CD4-positive, alpha-beta T cell (primary cell): ENCODE measurements at regions not wholly inside any gene's neighbourhood (a gene's known extent, or its start where the extent isn't known, plus 50 kb on each side); places are given as distances from the start of the nearest gene placed in this dataset.

ENCODE experiments used
- ATAC-seq: fragments of 200-7000 bp; cut with Tn5 transposase; one replicate; pipeline ENCODE4 v1.10.0; 2022; ENCODE audit warnings: mild to moderate bottlenecking; ENCODE audit not compliant: poor library complexity
- CTCF ChIA-PET: fragments of 350-600 bp; sonication (Branson Sonifier 250); formaldehyde crosslinking; loops from one replicate; lab custom pipeline; 2021; ENCODE audit warnings: antibody characterized with exemption, inconsistent platforms; lab: Charles Lee
- POLR2A ChIA-PET: fragments of 350-600 bp; sonication (Branson Sonifier 250); formaldehyde crosslinking; loops from one replicate; lab custom pipeline; 2021; ENCODE audit warnings: antibody characterized with exemption, inconsistent platforms; lab: Charles Lee
- DNase-seq, 14 experiments: peaks; one replicate each; pipeline ENCODE4 v3.0.0-alpha.2; 2013 to 2020; ENCODE audit warnings: mixed read lengths in 2 of 14
- H3K27ac ChIP-seq, 2 donors: one replicate each; pipeline versions ENCODE4 v1.5.1 to v1.7.0; 2013; ENCODE audit warnings: low read length in 2 of 2, low read depth in 1 of 2, mild to moderate bottlenecking in 1 of 2
- H3K27me3 ChIP-seq, 2 experiments: 1 replicate in 1 of 2; 2 replicates in 1 of 2; pipeline versions ENCODE4 v1.6.1 to v1.7.0; 2013; ENCODE audit warnings: low read length in 2 of 2, control low read depth in 1 of 2, mild to moderate bottlenecking in 1 of 2, moderate library complexity in 1 of 2; ENCODE audit not compliant: insufficient read depth in 2 of 2, control insufficient read depth in 1 of 2
- H3K36me3 ChIP-seq: one replicate; pipeline ENCODE4 v1.6.1; 2013; ENCODE audit warnings: low read length, control low read depth; ENCODE audit not compliant: insufficient read depth
- H3K4me1 ChIP-seq: one replicate; pipeline ENCODE4 v1.6.1; 2013; ENCODE audit warnings: low read length, control low read depth; ENCODE audit not compliant: insufficient read depth
- H3K4me3 ChIP-seq: one replicate; pipeline ENCODE4 v1.5.1; 2013; ENCODE audit warnings: mild to moderate bottlenecking, low read length, moderate library complexity
- H3K9me3 ChIP-seq, 2 experiments: 1 replicate in 1 of 2; 2 replicates in 1 of 2; pipeline versions ENCODE4 v1.6.1 to v1.7.0; 2013; ENCODE audit warnings: low read length in 2 of 2, mild to moderate bottlenecking in 2 of 2, control low read depth in 1 of 2, moderate library complexity in 1 of 2; ENCODE audit not compliant: control insufficient read depth in 1 of 2, insufficient read depth in 1 of 2
- H3K27ac Mint-ChIP-seq: one replicate; pipeline ENCODE4 v1.8.0; 2020; ENCODE audit warnings: mixed read lengths
- H3K27me3 Mint-ChIP-seq: one replicate; pipeline ENCODE4 v1.8.0; 2021; ENCODE audit warnings: mixed read lengths
- H3K36me3 Mint-ChIP-seq: one replicate; pipeline ENCODE4 v1.8.0; 2021; ENCODE audit warnings: low read depth, mixed read lengths
- H3K4me1 Mint-ChIP-seq: one replicate; pipeline ENCODE4 v1.8.0; 2021; ENCODE audit warnings: low read depth, mixed read lengths
- H3K4me3 Mint-ChIP-seq: one replicate; pipeline ENCODE4 v1.8.0; 2020; ENCODE audit warnings: mild to moderate bottlenecking, mixed read lengths
- H3K9me3 Mint-ChIP-seq: one replicate; pipeline ENCODE4 v1.8.0; 2020; ENCODE audit warnings: mixed read lengths
- intact Hi-C, 2 experiments: fragments of 100-400 bp; cut with DNase I in 1 of 2; cut with micrococcal nuclease in 1 of 2; formaldehyde crosslinking; loops; one replicate each; pipeline versions ENCODE4 v1.15.1 to v1.9.0; 2023 to 2025; cut with DNase I, micrococcal nuclease
- TF ChIP-seq, protein P1 (sequence below): fragments of 200-600 bp; IDR thresholded peaks from one replicate; pipeline ENCODE4 v1.8.0; 2022; ENCODE audit warnings: antibody characterized with exemption, mild to moderate bottlenecking

DNA sequence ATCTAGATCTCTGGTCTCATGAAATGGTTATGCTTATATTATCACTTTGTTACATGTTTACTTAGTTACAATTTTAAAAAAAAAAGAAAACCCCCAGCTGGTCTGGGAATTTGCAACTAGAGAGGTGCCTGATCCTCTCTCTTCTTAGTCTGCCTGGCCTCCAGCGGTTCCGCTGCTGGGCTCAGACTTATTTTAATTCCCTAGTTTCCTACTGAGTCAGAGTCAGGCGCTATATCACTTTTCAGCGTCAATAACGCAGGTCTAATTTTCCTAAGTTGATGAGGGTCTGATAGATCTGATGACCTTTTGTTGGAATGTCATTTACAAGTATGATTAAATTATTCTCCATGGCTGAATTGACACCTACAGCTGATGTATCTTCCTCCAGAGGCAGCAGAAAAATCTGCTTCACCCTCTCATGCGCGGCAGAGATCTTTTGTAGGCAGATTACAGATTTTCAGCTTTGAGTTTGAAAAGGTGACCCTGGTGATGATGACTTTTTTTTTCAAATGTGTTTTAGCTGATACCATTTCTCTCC, 391.0 kb downstream of the CBLN4 start:
- no peaks in the 10 kb centered on the region for H3K36me3 ChIP-seq
- POLR2A ChIA-PET: no interaction called here
- intact Hi-C loops: no loop called here

DNA sequence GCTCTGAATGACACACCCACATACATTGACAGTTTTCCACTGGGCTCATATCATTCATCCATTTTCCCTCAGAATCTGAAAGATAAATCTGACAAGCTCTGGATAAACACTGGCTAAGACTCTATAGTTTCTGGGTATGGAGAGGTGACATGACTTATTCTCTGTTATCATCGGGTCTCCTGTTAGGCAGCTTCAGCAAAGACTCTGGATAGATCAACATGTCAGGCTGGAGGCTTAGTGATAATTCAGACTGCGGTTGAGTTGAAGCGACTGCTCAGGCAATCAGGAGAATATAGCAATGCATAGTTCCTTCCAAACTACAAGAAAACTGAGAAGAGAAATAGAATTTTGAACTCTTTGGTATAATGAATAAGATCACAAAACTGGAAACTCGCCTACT, 394.6 kb downstream of the CBLN4 start:
- DNase-seq: no peak
- no peaks in the 10 kb centered on the region for H3K4me1 ChIP-seq
- TF ChIP-seq, protein P1, sequence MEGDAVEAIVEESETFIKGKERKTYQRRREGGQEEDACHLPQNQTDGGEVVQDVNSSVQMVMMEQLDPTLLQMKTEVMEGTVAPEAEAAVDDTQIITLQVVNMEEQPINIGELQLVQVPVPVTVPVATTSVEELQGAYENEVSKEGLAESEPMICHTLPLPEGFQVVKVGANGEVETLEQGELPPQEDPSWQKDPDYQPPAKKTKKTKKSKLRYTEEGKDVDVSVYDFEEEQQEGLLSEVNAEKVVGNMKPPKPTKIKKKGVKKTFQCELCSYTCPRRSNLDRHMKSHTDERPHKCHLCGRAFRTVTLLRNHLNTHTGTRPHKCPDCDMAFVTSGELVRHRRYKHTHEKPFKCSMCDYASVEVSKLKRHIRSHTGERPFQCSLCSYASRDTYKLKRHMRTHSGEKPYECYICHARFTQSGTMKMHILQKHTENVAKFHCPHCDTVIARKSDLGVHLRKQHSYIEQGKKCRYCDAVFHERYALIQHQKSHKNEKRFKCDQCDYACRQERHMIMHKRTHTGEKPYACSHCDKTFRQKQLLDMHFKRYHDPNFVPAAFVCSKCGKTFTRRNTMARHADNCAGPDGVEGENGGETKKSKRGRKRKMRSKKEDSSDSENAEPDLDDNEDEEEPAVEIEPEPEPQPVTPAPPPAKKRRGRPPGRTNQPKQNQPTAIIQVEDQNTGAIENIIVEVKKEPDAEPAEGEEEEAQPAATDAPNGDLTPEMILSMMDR: no peak
- H3K27ac ChIP-seq: no peak overlapping the region
- no peak overlapping the region for H3K4me3 ChIP-seq
- no peaks in the 10 kb centered on the region for H3K27me3 ChIP-seq
- POLR2A ChIA-PET: no interaction called here
- Mint-ChIP-seq H3K27ac (no peak overlapping the region), H3K4me3 (no peak overlapping the region), H3K27me3 (no peaks in the 10 kb centered on the region), H3K4me1 (no peaks in the 10 kb centered on the region), H3K9me3 (peaks cover 11% of the 10 kb centered on the region), H3K36me3 (no peaks in the 10 kb centered on the region)
- ATAC-seq: no peak
- H3K36me3 ChIP-seq: no peaks in the 10 kb centered on the region
- peaks cover 0 to 4% of the 10 kb centered on the region in 2 experiments for H3K9me3 ChIP-seq
- CTCF ChIA-PET: no interaction called here
- intact Hi-C loops: no loop called here

More for the DNA sequence above, 391.0 kb downstream of the CBLN4 start:
- Histone ChIP-seq H3K27me3 (no peaks in the 10 kb centered on the region), H3K27ac (no peak overlapping the region), H3K9me3 (peaks cover 0 to 4% of the 10 kb centered on the region in 2 experiments), H3K4me1 (no peaks in the 10 kb centered on the region), H3K4me3 (no peak overlapping the region)
- no peak overlapping the region for H3K4me3 Mint-ChIP-seq
- H3K4me1 Mint-ChIP-seq: no peaks in the 10 kb centered on the region
- CTCF ChIA-PET: no interaction called here
- H3K9me3 Mint-ChIP-seq: peaks cover 13% of the 10 kb centered on the region
- ATAC-seq (no peak), DNase-seq (no peak)
- H3K27me3 Mint-ChIP-seq: no peaks in the 10 kb centered on the region
- no peaks in the 10 kb centered on the region for H3K36me3 Mint-ChIP-seq
- H3K27ac Mint-ChIP-seq: no peak overlapping the region
- TF ChIP-seq, protein P1: no peak

DNA sequence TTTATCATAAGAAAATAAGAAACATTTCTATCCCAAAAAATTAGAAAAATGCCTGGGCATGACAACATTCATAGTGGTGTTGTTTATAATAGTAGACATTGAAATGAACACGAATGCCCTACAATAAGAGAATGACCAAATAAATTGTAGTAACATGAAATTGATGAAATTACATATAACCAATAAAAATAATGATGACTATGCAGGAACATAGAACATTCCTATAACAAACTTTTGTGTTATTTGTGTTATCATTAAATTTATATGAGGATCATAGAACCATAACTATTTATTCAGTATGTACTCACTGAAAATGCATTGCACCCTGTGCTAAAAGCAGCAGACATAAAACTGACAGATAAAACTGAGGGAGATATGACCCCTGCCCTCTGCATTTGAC, 399.7 kb downstream of the CBLN4 start:
- Histone ChIP-seq H3K27me3 (no peaks in the 10 kb centered on the region), H3K4me3 (no peak overlapping the region), H3K36me3 (no peaks in the 10 kb centered on the region), H3K4me1 (no peaks in the 10 kb centered on the region), H3K27ac (no peak overlapping the region), H3K9me3 (no peaks in the 10 kb centered on the region)
- Mint-ChIP-seq H3K36me3 (no peaks in the 10 kb centered on the region), H3K9me3 (peaks cover 12% of the 10 kb centered on the region), H3K4me1 (no peaks in the 10 kb centered on the region), H3K27ac (no peak overlapping the region), H3K27me3 (no peaks in the 10 kb centered on the region), H3K4me3 (no peak overlapping the region)
- ATAC-seq (no peak), DNase-seq (no peak)
- ChIA-PET POLR2A (no interaction called here), CTCF (no interaction called here)
- intact Hi-C loops: no loop called here
- TF ChIP-seq, protein P1: no peak
